SK-N-DZ (cell line): ENCODE measurements at regions not wholly inside any gene's neighbourhood (a gene's known extent, or its start where the extent isn't known, plus 50 kb on each side); places are given as distances from the start of the nearest gene placed in this dataset.
"Not testable (repeated sequence)": the region's sequence is repeated elsewhere in the genome, so short reads cannot be mapped to it uniquely, and the experiment has no call there.

ENCODE experiments used
- DNase-seq: peaks from one replicate; pipeline ENCODE4 v3.0.0-alpha.2; 2015; ENCODE audit warnings: low spot score

DNA sequence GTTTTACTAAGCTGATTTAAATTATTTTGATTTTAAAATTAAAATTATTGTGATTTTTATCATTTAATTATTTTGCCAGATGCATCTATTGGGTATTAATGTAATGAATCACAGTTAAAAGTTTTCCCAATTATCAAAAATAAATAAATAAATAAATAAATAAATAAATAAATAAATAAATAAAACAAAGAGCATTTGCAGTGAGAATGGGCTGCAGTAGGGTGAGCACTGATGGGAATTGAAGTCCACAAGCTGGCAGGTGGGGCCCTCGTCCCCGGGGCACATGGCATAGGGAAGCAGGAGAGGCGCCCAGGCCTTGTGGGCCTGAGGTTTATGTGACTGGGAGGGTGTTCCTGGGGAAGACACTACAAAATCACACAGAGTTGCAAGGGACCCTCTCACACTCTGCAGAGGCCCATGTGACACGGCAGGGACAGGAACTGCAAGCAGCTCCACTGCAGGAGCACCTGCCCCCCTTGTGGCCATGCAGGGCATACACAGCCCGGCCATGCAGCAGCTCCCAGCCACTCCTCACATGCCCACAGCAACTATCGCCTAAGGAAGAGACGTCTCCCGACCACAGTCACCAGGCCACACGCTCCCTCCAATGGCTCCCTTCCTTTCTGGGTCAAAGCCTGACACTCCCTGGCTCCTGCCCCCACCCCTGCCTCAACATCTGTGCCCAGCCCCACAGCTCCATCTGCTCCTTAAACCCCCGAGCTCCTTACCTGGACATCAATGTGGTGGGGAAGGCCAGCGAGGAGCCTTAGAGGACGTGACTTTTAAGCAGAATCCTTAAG, 256.3 kb upstream of the SFSWAP start:
- DNase-seq: peak; percentile 96

DNA sequence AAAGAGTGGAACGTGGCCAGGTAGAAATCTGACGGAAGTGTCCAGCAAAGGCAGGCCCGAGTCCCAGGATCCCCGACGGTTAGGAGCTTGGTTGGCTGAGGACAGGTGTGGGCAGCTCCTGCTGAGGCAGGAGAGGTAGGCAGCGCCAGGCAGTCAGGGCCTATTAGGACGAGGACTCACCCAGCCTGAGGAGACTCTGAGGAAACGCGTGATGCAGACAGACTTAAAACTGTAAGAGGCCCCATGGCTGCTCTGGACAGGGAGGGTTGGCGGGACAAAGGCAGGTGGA, 255.7 kb upstream of the SFSWAP start:
- no peak for DNase-seq

DNA sequence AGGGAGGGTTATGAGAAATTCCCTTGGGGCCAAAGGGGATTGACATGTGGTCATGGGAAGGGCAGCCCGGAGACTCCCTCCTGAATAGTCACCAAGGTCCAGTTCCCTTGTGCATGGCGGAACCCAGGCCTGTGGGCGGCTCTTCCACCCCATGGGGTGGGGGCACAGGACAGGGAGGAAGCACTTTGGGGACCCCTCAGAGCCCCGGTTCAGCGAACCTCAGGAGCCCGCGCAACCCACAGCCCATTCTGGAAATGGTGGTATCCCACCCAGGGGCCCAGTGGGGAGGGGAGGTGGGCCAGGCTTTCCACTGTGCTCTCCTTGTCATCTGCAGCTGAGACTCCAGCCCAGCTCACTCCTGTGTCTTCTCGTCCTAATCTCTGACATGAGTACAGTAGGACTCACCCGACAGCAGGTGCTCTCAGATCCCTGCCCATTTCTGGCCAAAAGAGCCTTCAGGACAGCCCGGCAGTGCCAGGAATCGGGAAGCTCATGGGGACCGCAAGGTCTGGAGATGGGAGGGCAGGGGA, 255.2 kb upstream of the SFSWAP start:
- no peak for DNase-seq

DNA sequence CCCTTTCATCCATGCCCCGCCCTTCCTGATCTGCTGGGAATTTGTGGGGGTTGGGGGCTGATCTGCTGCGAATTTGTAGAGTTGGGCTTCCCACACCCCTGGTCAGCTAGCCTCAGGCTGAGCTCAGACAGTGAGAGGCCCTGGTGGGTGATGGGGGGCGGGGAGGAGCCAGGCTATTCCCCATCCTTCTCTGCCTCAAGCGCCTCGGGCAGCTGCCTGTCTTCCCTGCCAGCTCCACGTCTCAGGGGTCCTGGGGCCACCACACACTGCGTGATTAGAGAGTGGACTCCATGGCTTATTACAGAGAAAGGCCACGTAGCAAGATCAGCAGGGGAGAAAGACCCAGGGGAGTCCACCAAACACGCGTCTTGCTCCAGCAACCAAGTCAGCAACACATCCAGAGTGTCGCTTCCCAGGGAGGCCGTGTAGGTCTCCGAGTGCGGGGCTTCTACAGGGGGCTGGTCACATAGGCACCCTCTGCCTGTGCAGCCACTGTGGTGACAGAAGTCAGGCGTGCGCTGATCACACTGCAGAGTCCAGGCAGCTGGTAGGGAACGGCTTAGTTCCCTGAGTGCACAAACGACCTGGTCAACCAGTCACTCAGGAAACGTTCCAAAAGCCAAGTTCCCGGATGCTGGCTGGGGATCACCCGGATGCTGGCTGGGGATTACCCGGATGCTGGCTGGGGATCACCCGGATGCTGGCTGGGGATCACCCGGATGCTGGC, 254.4 kb upstream of the SFSWAP start:
- DNase-seq: no peak

DNA sequence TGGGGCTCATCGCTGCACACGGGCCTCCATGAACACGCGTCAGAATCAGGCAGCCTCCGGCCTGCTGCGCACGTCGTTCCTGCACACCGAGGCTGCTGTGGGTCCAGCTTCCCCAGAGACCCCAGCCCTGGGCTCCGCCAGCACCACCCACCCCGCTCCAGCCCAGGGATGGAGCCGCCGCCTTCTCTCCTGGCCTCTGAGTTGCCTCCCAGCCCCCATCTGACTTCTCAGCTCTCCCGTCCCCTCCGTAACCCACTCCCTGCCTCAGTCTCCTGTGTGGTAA, 253.9 kb upstream of the SFSWAP start:
- DNase-seq: no peak

DNA sequence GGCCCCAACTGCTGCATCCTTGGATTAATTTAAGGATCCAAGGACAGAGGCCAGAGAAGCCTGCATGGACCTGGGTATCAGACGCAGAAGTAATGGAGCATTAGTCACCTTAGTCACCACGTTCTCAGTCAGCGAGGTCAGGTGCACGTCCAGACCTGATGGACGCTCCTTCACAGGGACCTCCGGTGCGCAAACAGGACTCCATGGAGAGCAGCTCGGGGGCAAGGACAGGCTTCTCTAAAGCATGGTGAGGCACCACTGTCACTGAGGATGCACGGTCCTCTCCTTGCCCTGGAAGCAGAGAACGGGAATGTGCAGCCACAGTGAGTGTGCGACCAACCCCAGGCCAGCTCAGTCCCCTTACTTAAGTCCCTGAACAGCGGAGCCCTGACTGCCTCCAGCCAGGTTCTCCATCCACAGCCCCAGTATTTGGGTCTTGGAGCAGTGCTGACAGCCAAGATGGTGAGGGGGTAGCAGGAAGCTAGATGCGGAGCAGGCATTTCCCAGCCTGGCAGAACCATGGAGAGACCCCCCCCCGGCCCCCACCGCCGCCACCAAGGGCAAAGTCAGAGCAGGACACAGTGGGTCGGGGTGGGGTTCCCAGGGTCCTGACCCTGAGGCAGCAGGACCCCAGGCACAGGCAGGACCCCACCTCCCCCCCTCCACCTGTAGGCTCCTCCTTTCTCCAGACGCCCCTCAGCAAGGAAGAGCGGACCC, 253.4 kb upstream of the SFSWAP start:
- no peak for DNase-seq

DNA sequence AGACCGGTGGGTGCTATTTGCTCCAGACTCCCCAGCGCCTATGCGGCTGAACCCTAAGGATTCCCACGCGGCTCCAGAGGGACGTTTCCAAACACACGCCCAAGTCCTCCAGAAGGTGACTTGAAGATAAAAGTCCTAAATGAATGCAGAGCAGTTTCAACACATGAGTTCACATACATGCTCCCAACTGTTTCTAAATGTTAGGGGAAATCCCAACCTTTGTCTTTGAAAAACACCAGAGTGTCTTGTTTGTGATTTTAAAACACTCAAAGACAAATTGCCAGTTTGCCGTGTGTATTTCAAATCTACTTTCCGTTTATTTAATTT, 252.9 kb upstream of the SFSWAP start:
- DNase-seq: no peak

DNA sequence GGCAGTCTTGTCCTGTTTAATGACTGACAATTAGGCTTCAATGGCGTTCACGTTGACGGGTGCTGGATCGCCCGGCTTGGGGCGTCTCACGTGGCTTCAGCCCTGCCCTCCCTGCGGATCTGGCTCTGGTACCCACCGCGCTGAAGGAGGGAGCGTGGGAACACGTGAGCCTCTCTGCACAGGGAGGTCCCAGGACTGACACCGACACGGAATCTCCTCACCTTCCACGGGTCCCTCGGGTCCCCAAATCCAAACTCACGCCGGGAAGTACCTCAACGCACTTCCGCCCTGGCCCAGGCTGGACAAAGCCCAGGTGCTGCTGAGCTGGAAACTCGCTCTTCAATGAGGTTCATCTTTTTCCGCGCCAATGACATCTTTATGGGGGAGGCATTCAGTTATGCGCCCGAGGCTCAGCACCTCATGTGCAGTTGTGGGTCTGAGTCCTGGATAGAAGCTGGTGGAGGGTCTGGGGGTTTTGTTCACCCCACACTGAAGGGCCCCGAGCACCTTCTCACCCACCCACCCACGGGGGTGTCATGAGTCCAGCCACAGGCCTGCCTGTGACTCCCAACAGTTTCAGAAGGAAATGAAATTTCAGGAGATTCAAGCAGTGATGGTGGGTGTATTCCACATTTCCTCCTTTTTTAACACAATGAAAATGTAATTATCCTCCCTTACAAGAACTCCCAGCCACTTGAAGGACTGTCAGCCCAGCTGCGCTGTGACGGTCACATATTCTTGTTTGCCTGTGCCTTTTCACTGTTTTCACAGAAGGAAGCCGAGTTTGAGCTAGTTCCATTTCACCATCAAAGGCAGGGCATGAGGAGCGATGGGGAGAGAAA, 251.7 kb upstream of the SFSWAP start:
- DNase-seq: no peak

DNA sequence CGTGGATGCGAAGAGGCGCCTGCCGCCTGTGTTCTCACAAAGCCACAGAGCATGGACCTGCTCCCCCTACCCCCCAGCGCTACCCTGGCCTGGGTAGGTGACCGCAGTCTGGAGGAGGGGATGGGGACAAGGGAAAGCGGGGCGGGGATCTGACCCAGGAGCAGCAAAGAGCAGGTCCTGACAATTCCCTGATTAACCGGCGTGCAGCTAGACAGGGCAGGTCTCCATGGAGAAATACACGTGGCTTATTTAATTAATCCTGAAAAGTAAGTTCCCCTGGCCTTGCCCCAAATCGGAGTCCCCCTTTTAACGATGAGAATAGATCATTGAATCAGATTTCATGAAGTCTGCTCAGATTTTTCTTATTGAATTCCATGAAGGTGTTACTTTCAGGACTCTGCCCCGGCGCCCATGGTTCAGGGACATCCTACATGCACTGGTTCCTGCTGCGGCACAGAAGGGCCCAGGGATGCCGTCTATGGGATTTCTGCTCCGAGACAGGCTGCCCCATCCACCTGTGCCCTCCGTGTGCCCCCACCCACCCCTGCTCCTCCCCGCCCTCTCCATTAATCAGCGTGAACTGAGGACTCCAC, 251.0 kb upstream of the SFSWAP start:
- DNase-seq: no peak

DNA sequence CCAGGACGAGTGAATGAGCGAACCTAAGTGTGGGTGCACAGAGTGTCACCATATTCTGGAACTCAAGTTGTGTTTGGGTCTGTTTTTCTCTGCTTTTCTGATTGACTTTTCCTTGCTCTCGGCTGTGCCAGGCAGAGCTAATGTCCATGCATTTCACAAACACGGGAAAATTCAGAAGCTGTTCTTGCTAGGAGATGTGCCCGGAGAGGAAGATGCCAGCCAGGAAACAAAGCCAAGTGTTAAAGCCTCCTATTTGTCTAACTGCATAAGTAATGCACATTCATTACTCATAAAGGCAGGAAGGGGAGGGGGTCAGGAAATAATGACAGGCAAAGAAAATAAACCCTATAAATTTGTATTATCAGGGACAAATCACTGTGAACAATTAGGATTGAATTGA, 250.4 kb upstream of the SFSWAP start:
- DNase-seq: no peak

DNA sequence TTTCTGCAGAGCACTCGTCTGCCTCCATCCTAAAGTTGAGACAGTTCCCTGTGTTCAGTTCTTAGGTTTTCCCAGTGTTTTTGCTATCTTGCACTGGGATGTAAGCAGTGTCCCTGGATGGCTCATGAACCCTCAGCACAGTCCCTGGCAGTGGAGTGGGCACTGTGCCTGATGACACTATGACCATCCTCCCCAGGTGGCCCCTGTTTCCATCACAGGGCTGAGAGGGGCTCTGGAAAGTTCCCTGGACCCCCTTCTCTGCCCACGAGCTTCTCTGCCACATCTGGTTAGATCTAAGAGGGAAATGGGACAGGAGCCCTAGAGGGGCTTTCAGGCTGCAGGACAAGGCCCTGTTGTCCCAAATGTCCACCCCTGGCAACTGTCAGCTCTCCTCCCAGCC, 249.8 kb upstream of the SFSWAP start:
- no peak for DNase-seq

DNA sequence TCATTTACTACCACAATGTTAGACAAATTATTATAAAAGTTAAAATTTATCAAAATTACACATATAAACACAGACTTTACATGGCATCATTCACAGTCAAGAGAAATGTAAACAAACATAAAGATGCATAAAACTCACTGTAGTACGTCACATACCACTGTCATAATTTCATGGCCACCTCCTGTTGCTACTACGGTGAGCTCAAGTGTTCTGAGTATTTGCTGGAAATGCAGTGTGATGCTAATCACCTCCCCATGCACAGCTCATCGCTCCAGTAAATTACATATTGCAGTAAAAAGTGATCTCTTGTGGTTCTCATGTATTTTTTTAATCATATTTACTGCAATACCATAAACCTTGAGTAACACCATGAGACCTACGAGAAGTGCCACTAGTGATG, 247.7 kb upstream of the SFSWAP start:
- no peak for DNase-seq

DNA sequence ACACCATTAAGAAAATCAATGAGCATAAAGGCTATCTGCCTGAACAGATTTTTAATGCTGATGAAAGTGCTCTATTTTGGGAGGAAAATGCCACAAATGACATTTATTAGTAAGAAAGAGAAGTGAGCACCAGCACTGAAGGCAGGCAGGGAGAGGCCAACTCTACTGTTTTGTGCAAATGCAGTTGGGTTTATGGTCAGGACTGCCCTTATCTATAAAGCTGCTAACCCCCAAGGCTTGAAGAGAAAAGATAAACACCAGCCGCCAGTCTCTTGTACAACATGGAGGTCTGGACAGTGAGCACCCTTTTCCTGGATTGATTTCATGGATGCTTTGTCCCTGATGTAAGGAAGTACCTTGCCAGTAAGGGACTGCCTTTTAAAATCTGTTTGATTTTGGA, 246.8 kb upstream of the SFSWAP start:
- DNase-seq: no peak

DNA sequence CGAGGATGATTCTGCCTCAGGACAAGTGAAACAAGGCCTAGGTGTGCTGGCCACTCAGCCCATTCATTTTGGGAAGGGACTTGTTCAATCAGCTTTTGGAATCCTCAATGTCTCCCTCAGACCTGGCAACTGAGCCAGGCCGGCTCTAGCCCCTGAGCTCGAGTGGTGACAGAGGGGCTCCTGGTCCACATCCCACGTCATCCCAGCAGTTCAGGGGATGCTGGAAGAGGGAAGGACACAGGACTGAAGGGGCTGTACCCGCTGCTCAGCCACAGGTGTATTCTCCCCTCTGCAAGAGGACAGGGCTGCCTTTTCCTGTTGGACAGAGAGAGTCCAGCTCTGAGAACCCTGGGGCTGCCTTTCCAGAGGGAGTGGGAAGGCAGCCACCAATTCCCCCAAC, 244.6 kb upstream of the SFSWAP start:
- DNase-seq: no peak

DNA sequence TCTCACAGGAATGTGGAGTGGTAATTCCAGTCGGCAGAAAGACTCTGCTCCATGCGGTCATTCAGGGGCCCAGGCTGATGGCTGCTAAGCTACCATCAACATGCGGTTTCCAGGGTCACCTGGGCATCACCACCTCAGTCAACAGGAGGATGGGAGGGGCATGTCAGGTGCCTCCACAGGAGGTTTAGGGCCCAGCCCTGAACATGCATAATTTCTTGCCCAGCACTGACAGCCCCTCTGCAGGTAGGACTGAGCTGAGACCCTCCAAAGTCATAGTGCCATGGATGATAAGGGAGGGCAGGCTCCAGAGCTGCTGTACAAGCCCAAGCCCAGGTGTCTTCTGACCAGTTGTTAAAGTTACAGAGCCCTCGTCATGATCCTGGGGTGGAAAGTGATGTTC, 244.0 kb upstream of the SFSWAP start:
- DNase-seq: no peak

DNA sequence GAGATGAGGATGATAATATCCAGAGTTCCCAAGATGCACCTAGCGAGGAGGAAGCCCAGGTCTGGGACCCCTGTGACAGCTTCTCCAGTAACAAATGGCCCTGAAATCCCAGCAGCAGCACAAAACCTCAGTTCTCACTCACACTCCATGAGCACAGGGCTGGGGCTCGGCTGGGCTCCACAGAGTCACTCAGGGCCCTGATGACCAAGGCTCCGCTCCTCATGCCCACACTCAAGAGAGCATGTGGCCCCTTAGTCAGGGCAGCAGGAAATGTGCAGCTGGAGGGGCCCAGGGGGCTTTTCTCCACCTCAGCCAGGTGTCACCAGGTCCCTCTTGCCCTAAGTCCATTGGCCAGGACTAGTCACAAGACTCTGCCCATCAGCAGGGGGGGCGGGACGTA, 242.7 kb upstream of the SFSWAP start:
- no peak for DNase-seq

DNA sequence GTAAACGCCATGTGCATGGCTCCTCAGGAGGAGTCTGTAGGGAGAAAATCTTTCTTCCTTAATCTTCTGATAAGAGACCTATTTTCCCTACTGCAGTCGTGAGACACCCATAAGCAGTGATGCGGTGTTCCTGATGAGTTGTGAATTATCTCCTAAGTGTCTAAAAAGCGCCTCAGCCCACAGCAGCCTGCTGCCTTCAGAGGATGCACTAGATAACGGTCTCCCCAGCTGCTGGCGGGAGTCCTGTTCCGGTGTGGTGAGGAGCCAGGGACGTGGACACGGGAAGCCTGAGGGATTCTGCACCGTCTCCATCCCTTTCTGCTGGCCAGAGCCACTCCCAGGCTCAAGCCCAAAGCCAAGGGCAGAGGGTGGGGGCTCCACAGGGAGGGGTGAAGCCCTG, 240.9 kb upstream of the SFSWAP start:
- DNase-seq: not testable (repeated sequence)

DNA sequence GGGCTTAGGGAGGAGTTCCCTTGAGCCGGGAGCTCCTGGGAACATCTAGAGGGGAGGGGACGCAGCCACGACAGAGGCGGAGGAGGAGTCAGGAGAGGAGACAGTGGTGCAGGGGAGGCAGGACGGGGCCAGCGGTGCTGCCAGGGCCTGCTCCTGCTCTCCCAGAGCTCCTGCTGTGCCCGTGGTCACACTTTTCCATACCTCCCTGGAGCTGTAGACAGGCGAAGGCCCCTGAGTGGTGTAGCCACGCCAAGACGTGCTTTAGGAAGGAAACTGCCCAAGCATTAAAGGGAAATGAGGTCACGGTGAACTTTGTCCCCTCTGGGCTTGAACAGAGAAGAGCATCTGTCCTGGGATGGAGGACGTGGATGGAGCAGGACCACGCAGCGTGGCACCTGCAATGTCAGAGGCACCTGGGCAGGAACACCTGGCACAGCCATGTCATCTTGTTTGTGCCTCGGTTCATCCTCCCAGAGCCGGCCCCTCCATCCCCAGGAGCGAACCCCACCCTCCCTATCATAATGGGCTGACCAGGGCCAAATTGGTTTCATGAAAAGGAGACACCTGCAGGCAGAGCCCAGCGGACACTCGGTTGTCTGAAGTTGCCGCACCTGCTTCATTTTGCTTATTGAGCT, 239.5 kb upstream of the SFSWAP start:
- DNase-seq: no peak

DNA sequence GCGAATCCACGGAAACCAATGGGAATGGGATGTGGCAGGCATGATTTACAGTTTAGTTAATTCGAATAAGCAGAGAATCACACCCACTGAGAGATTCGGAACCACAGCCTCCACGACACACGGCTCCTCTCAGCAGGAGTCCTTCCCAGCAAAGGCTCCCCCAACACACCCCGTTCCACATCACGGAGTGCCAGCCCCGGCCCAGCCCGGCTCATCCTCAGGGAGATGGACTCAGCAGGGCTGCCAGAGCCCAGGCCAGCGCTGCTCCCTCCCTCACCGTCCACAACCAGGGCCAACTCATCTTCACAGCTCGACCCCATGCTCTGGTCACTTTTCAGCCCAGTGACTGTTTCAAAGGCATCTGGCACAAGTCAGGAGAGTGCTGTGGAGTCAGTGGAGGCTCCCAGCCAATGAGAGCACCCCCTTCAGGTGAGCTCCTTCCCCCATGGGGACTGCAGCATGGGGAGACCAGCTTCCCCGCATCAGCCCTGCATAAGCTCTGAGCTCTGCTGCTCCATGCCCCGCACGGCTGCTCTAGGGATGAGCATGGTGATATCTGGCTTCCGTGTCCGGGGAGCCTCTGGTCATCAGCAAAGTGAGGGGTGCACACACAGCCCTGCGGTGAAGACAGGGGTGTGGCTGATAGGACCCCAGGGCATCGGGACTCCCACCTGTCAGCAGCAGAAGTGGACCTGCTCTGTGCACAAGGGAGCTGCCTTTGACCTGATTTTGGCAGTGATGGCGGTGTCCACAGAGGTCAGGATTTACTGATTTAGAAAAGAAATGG, 238.8 kb upstream of the SFSWAP start:
- no peak for DNase-seq

DNA sequence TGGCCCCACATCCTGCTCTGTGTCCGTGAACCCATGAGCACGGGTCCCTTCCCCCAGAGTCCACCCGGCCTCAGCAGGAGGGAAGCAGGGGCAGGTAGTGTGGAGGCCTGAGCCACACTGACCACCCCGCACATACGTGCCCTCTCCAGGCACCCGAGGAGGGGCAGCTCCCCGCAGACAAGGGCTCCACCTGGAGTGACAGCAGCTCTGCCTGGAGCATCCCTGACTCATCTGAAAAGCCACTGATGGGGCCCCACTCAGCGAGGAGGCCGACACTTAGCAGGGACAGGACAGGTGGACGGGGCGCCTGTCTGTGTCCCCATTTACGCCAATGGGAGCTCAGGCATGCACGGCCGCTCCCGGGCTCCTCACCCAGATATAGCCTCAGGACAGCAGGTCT, 237.6 kb upstream of the SFSWAP start:
- no peak for DNase-seq
